Stimulated activated naive B cell treated with anti-CD40 and anti-IgM and Interleukin-4, amounts not matched to agents 10 μg/mL and 1 μg/mL and 100 μg/mL, for 72 hours (primary cell): ENCODE measurements at regions not wholly inside any gene's neighbourhood (a gene's known extent, or its start where the extent isn't known, plus 50 kb on each side); places are given as distances from the start of the nearest gene placed in this dataset.
"Not testable (repeated sequence)": the region's sequence is repeated elsewhere in the genome, so short reads cannot be mapped to it uniquely, and the experiment has no call there.

Experiments
- ATAC-seq, 2 donors: fragments of 150-1000 bp; cut with Tn5 transposase; replicated peaks; 2 replicates each; pipeline ENCODE4 v1.10.0; 2021; ENCODE audit warnings: moderate library complexity in 1 of 2
- DNase-seq: peaks from one replicate; pipeline ENCODE4 v3.0.0; 2021
- H3K27ac Mint-ChIP-seq: one replicate; pipeline ENCODE4 v1.8.0; 2022; ENCODE audit warnings: mild to moderate bottlenecking, mixed read lengths
- H3K27me3 Mint-ChIP-seq, 2 donors: one replicate each; pipeline ENCODE4 v1.8.0; 2022; ENCODE audit warnings: mixed read lengths in 2 of 2
- H3K36me3 Mint-ChIP-seq, 2 donors: one replicate each; pipeline ENCODE4 v1.8.0; 2022; ENCODE audit warnings: mixed read lengths in 2 of 2, mild to moderate bottlenecking in 1 of 2
- H3K4me1 Mint-ChIP-seq, 2 donors: one replicate each; pipeline ENCODE4 v1.8.0; 2022; ENCODE audit warnings: mixed read lengths in 2 of 2, mild to moderate bottlenecking in 1 of 2
- H3K4me3 Mint-ChIP-seq, 2 donors: one replicate each; pipeline ENCODE4 v1.8.0; 2022; ENCODE audit warnings: mild to moderate bottlenecking in 2 of 2, mixed read lengths in 2 of 2, moderate library complexity in 1 of 2
- H3K9me3 Mint-ChIP-seq, 2 donors: one replicate each; pipeline ENCODE4 v1.8.0; 2022; ENCODE audit warnings: mixed read lengths in 2 of 2, mild to moderate bottlenecking in 1 of 2

DNA sequence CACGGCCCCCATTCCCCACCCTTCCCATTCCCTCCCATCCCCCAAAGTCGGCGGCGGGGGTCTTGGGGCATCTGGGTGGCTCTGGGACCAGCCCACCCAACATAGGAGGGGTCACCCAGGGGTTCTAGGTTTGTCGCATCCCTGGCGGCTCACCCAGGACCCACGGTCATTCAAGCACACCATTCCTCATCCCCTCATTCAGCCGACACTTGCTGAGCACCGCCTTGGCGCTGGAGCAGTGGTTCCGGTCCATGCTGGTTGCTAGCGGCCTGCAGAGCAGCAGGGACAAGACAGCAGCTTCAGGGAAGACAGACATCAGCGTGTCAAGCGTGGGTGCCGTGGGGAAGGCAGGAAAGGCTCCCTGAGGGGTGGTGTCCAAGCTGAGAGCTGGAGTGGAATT, 50.5 kb upstream of the OTOS start:
- peaks cover 9 to 16% of the 10 kb centered on the region in 2 donors for H3K9me3 Mint-ChIP-seq

DNA sequence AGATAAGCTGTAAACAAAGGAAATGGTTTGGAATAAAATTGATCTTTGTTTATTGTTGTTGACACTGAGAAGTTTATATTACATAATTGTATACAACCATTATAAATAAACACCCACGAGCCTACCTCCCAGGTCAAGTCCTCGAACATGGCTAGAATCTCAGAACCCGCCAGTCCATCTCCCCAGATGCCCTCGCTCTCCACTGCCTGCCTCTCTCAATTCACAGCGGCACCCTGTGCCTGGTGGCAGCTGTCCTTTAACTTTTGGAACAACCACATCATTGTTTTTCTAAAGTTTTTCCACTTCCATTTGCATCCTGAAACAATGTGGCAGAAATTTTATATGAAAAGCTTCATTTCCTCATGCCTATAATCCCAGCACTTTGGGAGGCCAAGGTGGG, 52.2 kb upstream of the OTOS start:
- no peak for DNase-seq
- no peak for ATAC-seq
- Mint-ChIP-seq H3K27me3 (peaks cover 10 to 25% of the 10 kb centered on the region in 2 donors), H3K27ac (no peak overlapping the region), H3K4me1 (no peaks in the 10 kb centered on the region), H3K9me3 (peaks cover 6 to 7% of the 10 kb centered on the region in 2 donors), H3K4me3 (no peak overlapping the region), H3K36me3 (no peaks in the 10 kb centered on the region)

More for the DNA sequence above, 50.5 kb upstream of the OTOS start:
- no peak overlapping the region for H3K27ac Mint-ChIP-seq
- DNase-seq (no peak), ATAC-seq (no peak)
- no peak overlapping the region for H3K4me3 Mint-ChIP-seq
- no peaks in the 10 kb centered on the region for H3K36me3 Mint-ChIP-seq
- H3K4me1 Mint-ChIP-seq: no peaks in the 10 kb centered on the region
- peaks cover 10 to 20% of the 10 kb centered on the region in 2 donors for H3K27me3 Mint-ChIP-seq

DNA sequence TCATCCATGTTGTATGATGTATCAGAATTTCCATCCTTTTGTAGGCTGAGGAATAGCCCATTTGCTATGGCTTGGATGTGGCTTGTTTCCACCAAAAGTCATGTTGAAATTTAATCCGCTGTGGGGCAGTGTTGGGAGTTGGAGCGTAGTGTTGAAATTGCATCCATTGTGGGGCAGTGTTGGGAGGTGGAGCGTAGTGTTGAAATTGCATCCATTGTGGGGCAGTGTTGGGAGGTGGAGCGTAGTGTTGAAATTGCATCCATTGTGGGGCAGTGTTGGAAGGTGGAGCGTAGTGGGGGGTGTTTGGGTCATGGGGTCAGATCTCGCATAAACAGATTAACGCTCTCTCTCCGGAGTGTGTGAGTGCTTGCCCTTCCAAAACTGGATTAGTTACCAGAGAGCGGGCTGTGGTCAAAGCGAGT, 53.9 kb upstream of the OTOS start:
- not testable (repeated sequence) for DNase-seq, H3K27ac Mint-ChIP-seq, ATAC-seq, H3K4me3 Mint-ChIP-seq, H3K9me3 Mint-ChIP-seq, H3K36me3 Mint-ChIP-seq, H3K4me1 Mint-ChIP-seq
- peaks cover 10 to 25% of the 10 kb centered on the region in 2 donors for H3K27me3 Mint-ChIP-seq

DNA sequence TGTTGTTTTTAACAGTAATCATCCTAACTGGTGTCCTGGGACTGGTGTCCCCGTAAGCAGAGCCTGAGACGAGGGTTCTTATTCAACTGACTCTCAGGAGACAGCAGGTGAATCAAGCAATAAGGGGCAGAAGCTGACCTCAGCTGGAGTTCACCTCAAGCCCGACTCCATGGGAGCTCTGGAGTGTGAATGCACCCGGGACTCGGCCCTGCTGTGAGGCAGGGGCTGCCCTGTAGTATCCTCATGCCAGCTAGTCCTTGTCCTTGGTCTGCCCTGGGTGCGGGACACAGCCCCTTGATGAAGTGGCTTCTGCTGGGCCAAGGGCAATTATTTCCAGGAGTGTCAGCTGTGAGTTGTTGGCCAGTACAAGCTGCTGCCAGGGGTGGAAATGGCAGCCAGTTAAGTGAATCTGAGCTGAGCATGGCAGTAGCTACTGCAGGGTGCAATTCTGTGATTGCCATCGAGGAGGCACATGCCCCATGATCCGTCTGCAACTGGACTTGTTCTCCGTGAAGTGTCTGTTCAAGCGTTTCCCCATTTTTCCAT, 54.9 kb upstream of the OTOS start:
- H3K36me3 Mint-ChIP-seq: no peaks in the 10 kb centered on the region
- H3K27ac Mint-ChIP-seq: no peak overlapping the region
- no peak overlapping the region for H3K4me3 Mint-ChIP-seq
- H3K9me3 Mint-ChIP-seq: no peaks in the 10 kb centered on the region
- no peak for DNase-seq
- no peaks in the 10 kb centered on the region for H3K4me1 Mint-ChIP-seq
- H3K27me3 Mint-ChIP-seq: peaks cover 10 to 29% of the 10 kb centered on the region in 2 donors
- no peak for ATAC-seq

DNA sequence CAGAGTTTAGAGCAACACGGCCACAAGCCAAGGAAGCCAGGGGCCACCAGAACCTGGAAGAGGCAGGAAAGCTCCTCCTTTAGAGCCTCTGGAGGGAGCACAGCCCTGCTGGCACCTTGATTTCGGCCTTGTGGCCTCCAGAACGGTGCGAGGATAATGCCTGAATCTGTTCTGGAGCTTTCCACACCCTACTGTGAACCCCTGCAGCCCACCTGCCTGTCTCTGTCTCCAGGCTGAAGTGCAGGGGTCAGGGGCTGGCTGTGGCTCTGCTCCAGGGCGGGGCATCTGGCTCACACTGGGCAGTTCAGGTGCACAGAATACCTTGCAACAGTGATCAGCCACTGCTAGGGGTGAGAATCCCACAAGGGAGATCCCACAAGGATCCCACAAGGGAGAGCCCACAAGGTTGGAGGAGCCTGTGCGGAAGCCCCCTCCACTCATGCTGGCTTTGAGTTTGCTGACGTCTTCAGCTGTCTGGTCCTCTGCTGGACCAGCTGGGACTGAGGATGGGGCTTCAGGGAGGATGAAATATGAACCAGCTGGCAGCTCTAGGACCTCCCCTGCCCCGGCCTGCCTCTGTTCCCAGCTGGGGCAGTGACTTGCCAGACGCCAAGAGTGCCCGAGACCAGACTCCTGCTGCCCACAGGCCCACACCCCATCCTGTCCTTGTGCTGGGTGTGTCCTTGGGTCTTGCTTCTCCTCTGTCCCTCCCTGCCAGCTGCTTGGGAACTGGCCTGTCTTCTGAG, 56.4 kb upstream of the OTOS start:
- H3K4me3 Mint-ChIP-seq: no peak overlapping the region
- DNase-seq (no peak), ATAC-seq (no peak)
- no peaks in the 10 kb centered on the region for H3K36me3 Mint-ChIP-seq
- no peaks in the 10 kb centered on the region for H3K9me3 Mint-ChIP-seq
- no peak overlapping the region for H3K27ac Mint-ChIP-seq
- no peaks in the 10 kb centered on the region for H3K4me1 Mint-ChIP-seq
- H3K27me3 Mint-ChIP-seq: peaks cover 13 to 20% of the 10 kb centered on the region in 2 donors

DNA sequence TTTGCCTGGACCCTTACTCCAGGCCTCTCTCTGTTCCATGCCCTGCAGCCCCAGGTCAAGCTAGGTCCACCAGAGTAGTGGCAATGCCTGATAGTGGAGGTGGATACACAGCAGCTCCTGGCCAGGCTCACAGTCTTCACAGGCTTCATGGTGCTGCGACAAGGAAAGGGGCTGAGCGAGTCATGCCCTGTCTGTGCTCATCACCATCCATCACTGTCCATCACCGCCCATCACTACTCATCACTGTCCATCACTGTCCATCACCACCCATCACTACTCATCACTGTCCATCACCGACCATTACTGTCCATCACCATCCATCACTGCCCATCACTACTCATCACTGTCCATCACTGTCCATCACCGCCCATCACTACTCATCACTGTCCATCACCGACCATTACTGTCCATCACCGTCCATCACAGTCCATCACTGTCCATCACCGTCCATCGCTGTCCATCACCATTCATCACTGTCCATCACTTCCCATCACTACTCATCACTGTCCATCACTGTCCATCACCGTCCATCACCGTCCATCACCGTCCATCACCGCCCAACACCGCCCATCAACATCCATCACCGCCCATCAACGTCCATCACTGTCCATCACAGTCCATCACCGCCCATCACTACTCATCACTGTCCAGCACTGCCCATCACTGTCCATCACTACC, 57.1 kb upstream of the OTOS start:
- Mint-ChIP-seq H3K36me3 (no peaks in the 10 kb centered on the region), H3K27ac (no peak overlapping the region), H3K4me1 (no peaks in the 10 kb centered on the region), H3K27me3 (peaks cover 8 to 13% of the 10 kb centered on the region in 2 donors), H3K4me3 (no peak overlapping the region), H3K9me3 (no peaks in the 10 kb centered on the region)
- DNase-seq (no peak), ATAC-seq (no peak)

DNA sequence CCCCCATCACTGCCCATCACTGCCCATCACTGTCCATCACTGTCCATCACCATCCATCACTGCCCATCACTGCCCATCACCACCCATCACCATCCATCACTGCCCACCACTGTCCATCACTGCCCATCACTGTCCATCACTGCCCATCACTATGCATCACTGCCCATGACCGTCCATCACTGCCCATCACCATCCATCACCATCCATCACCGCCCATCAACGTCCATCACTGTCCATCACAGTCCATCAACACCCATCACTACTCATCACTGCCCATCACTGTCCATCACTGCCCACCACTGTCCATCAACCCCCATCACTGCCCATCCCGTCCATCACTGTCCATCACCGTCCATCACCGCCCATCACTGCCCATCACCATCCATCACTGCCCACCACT, 57.8 kb upstream of the OTOS start:
- Mint-ChIP-seq H3K4me1 (no peaks in the 10 kb centered on the region), H3K36me3 (no peaks in the 10 kb centered on the region), H3K4me3 (no peak overlapping the region), H3K9me3 (no peaks in the 10 kb centered on the region), H3K27ac (no peak overlapping the region), H3K27me3 (peaks cover 14 to 16% of the 10 kb centered on the region in 2 donors)
- no peak for ATAC-seq
- no peak for DNase-seq

DNA sequence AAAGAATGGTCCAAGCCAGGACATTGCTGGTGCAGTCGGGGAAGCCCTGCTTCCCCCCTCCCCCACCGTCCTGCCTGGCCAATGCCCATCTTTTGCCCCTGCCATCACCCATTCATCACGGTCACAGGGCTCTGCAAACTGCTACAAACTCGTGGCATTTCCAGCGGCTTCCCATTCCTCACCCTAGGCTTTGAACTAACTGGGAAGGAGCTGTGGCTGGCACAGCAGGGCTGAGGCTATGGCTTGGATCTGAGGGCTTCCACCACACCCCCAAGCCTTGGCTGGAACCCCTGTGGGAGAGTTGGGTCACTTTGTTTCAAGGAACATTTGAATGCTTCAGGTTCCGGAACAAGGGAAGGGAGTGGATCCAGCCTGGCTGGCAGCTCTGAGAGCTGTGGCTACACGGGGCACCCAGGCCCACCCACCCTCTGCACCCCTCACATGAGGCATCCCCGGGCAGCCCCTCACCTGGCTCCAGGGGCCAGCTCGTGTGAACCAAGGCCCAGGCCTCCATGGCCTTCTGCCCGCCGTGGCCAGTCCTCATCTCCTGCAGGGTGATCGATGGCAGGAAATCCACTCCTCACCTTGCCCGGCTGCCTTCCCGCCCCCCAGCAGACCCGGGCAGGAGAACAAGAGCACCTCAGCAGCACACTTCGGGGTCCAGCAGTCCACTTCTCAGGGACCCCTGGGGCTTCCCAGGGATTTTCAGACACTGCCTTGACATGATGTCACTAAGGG, 58.8 kb upstream of the OTOS start:
- Mint-ChIP-seq H3K27me3 (peaks cover 19 to 21% of the 10 kb centered on the region in 2 donors), H3K9me3 (no peaks in the 10 kb centered on the region), H3K4me3 (no peak overlapping the region), H3K4me1 (no peaks in the 10 kb centered on the region), H3K27ac (no peak overlapping the region), H3K36me3 (no peaks in the 10 kb centered on the region)
- ATAC-seq: no peak
- no peak for DNase-seq

DNA sequence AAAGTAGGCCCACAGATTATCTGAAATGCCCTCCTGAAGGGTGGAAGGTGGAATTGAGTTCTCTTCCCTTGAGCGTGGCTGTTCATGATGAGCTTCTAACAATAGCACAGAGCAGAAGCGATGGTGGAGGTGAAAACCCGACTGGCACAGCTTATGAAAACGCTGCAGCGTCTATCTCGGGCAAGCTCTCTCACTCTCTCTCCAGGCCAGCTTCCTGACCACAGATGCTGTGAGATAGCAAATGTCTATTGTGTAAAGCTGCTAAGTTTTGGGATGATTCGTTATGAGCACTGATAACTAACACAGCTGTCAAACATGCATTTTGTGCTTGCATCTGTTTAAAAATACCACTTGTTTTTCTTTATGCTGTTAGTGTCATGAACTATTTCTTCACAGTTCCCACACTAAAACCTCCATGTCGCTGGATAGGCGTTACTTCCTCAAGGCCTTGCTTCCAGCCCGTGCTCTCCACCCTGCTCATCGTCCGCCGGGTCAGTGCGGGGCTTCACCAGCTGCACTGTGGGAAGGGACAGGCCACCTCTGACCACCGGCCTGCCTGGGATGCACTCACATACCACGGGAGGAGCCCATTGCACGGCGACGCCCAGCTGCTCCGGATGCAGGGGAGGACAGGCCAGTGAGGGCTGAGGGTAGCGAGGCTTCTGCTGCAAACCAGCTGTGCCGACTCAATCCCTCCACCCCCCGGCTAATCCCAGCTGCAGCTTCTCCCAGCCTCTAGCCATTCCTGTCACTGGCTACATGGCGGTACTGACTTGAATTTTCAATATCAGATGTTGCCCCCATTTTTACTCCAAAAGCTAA, 60.0 kb upstream of the OTOS start:
- no peak for ATAC-seq
- H3K4me1 Mint-ChIP-seq: peaks cover 5 to 6% of the 10 kb centered on the region in 2 donors
- no peak overlapping the region for H3K27ac Mint-ChIP-seq
- H3K4me3 Mint-ChIP-seq: no peak overlapping the region
- no peak for DNase-seq
- H3K36me3 Mint-ChIP-seq: no peaks in the 10 kb centered on the region
- no peaks in the 10 kb centered on the region for H3K9me3 Mint-ChIP-seq
- peaks cover 28 to 30% of the 10 kb centered on the region in 2 donors for H3K27me3 Mint-ChIP-seq

DNA sequence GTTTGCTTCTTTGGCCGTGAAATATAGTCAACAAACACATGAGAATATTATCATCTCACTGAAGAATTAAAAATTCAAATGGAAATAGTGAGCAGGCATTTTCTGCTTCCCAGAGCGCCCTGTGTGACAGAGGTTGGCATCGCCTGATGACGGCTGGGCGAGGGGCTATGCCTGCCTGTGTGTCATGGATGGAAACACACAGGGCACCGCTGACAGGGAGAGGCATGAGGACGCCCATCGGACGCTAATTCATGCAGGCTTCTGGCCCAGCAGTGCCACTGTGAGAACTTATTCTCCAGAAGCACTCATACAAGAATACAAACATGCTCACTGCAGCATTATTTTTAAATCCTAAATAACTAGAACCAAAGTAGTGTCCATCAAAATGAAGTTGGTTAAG, 61.4 kb upstream of the OTOS start:
- H3K27ac Mint-ChIP-seq: no peak overlapping the region

DNA sequence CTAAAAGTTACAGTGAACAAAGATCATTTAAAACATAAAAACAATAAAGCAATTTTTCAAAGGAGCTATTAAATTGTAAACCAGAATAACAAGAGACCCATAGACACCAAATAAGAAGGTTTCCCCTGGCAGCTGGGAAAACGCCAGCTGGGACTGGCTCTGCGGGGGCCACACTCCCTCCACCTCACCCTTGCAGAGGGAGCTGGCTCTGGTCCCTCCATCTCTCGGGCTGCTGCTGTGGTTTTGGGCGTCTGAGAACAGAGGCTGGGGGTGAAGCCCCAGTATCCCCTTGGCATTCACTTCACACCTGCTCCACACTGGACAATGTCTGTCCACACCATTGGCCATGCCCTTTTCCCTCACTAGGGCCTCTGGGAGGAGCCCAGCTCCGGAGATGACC, 62.1 kb upstream of the OTOS start:
- Mint-ChIP-seq H3K4me1 (peaks cover 5 to 8% of the 10 kb centered on the region in 2 donors), H3K27me3 (peaks cover 25 to 28% of the 10 kb centered on the region in 2 donors), H3K27ac (no peak overlapping the region), H3K4me3 (no peak overlapping the region), H3K36me3 (no peaks in the 10 kb centered on the region), H3K9me3 (peaks cover 0 to 1% of the 10 kb centered on the region in 2 donors)
- DNase-seq (no peak), ATAC-seq (no peak)

More for the DNA sequence above, 61.4 kb upstream of the OTOS start:
- peaks cover 25 to 28% of the 10 kb centered on the region in 2 donors for H3K27me3 Mint-ChIP-seq
- H3K4me1 Mint-ChIP-seq: peaks cover 5 to 8% of the 10 kb centered on the region in 2 donors
- H3K36me3 Mint-ChIP-seq: no peaks in the 10 kb centered on the region
- no peak overlapping the region for H3K4me3 Mint-ChIP-seq
- DNase-seq (no peak), ATAC-seq (no peak)
- H3K9me3 Mint-ChIP-seq: peaks cover 0 to 1% of the 10 kb centered on the region in 2 donors

DNA sequence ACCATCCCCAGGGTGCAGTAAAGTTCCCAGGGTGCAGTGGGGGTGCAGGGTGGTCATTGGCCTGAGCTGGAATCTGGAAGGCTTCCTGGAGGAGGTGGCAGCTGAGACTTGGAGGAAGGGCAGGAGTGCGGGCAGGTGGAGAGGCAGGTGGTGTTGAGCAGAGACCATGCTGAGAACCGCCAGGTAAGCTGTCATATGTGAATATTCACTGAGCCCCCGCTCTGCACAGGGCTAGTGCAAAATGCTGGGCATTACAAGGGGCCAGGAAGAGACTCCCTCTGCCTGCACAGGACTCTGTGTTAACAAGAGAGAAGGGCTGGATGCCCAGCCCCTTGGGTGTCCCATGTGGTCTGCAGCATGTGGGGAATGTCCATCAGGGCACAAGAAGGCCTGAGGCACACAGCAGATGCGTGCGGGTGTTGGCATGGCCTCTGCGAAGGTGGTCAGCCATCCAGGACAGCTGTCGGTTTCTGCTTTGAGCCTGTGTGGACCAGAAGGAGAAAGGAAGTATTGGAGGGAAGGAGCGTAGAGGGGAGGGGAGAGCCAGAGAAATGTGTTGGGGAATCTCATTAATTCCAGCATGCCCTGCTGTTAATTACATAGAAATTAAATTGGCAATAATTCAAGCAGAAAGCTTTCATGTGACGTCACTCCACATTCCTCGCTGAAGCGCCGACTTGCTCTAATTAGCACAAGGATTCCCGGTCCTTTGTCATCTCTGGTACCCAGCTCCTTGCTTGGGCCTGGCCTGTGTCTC, 62.8 kb upstream of the OTOS start:
- peaks cover 25 to 28% of the 10 kb centered on the region in 2 donors for H3K27me3 Mint-ChIP-seq
- no peak for ATAC-seq

DNA sequence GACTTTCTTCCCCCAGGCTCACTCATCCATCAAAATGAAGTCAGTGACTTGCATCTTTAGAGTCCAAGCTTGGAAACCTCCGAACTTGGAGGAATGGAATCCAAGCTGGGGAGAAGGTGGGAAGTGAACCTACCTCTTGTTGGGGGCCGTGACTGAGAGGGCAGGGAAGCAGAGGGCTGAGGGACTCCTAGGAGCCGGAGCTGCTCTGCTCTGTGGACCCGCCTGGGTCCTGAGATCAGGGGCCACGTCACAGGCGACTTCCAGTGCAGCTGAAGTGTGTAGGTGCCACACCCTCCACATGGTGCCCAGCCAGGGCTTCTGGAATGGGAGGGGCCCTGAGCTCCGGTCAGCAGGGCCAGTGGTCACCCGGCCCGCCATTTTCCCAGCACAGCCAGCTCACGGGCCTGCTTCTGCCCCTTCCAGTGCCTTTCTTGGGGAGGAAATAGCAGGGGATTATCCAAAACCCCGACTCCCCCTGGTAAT, 63.4 kb upstream of the OTOS start:
- Mint-ChIP-seq H3K36me3 (no peaks in the 10 kb centered on the region), H3K4me3 (no peak overlapping the region), H3K4me1 (peaks cover 5 to 8% of the 10 kb centered on the region in 2 donors), H3K9me3 (peaks cover 0 to 1% of the 10 kb centered on the region in 2 donors), H3K27ac (no peak overlapping the region), H3K27me3 (peaks cover 25 to 28% of the 10 kb centered on the region in 2 donors)
- DNase-seq (no peak), ATAC-seq (no peak)

More for the DNA sequence above, 62.8 kb upstream of the OTOS start:
- DNase-seq: no peak
- Mint-ChIP-seq H3K4me1 (peaks cover 5 to 8% of the 10 kb centered on the region in 2 donors), H3K9me3 (peaks cover 0 to 1% of the 10 kb centered on the region in 2 donors), H3K27ac (no peak overlapping the region), H3K36me3 (no peaks in the 10 kb centered on the region), H3K4me3 (no peak overlapping the region)
